ENCODE measurements at regions not wholly inside any gene's neighbourhood (a gene's known extent, or its start where the extent isn't known, plus 50 kb on each side); places are given as distances from the start of the nearest gene placed in this dataset.

DNA sequence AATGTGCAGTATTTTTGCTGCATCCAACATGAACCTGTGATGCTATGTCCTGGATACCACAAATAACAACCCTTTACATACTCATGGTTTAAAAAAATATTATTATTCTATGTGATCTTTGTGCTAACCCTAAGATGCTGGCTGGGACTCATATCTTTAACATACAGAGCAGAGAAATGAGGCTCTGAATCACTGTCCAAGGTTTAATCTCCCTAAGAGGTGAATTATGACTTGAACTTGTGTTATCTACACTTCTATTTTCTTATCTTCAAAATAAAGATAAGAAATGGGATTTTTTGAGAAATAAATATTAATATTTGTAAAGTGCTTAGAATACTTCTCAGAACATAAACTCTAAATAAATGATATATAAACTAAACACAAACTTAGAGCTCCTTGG is 68.8 kb upstream of the GRIA1 start:
- peaks cover 7% of the 10 kb centered on the region for H3K27me3 Mint-ChIP-seq (ENCODE audit: low read depth, poor library complexity)
- no peaks in the 10 kb centered on the region for H3K36me3 Mint-ChIP-seq (ENCODE audit: low read depth)
- no peak overlapping the region for H3K27ac Mint-ChIP-seq
- H3K4me1 Mint-ChIP-seq, result peaks cover 14% of the 10 kb centered on the region
- TF ChIP-seq, protein P1, sequence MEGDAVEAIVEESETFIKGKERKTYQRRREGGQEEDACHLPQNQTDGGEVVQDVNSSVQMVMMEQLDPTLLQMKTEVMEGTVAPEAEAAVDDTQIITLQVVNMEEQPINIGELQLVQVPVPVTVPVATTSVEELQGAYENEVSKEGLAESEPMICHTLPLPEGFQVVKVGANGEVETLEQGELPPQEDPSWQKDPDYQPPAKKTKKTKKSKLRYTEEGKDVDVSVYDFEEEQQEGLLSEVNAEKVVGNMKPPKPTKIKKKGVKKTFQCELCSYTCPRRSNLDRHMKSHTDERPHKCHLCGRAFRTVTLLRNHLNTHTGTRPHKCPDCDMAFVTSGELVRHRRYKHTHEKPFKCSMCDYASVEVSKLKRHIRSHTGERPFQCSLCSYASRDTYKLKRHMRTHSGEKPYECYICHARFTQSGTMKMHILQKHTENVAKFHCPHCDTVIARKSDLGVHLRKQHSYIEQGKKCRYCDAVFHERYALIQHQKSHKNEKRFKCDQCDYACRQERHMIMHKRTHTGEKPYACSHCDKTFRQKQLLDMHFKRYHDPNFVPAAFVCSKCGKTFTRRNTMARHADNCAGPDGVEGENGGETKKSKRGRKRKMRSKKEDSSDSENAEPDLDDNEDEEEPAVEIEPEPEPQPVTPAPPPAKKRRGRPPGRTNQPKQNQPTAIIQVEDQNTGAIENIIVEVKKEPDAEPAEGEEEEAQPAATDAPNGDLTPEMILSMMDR (IDR thresholded peaks at IDR 0.05), result no peak
- H3K9me3 Mint-ChIP-seq, result peaks cover 9% of the 10 kb centered on the region
- DNase-seq, result no peak
- H3K4me3 Mint-ChIP-seq, result no peak overlapping the region

DNA sequence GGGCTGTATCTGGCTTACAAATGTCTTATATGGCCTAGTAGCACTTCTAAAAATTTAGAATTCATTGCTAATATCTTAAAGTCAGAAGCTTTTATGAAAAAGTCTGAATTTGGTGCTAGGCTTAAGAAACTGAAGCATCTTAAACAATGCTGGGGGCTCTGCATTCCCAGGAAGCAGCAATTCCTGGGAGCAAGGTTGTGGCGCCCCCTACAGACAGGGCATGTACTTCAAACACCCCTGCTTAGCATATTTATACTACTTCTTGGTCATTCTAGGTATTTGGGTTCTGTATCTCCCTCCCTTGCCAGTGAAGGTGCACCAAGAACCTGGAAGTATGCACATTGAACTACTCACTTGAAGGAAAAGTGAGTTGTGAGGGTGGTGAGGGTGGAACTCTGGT is 64.6 kb upstream of the GRIA1 start:
- TF ChIP-seq, protein P1 (IDR thresholded peaks at IDR 0.05), result peak; percentile 11
- DNase-seq, result no peak
- peaks cover 14% of the 10 kb centered on the region for H3K4me1 Mint-ChIP-seq

DNA sequence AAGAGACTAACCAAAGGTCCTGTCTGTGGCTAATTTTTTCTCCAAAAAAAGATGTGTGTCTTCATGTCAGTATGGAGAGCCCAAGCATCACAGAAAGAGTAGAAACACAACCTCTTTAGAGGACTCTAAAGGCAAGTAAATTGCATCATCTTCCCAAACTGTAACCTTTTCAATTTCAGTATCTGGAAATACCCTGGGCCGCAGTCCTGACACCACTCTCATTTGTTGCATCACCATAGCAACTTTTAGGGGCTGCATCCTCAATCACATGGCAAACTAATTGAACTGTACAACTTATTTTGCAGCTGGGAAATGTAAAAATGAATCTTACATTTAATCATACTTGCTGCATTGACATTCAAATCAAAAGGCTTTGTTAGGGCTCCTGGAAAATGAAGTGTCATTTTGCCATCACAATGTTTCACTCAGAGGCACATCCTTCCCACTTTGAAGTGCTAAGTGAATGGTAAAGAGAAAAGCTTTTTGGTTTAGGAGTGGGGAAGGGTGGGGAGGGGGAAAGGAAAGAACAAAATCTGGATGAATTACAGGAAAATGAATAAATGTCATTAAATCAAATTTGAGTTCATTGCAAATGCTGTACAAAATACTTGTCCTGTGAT is 60.6 kb upstream of the GRIA1 start:
- Mint-ChIP-seq H3K9me3 (peaks cover 1% of the 10 kb centered on the region), H3K27ac (no peak overlapping the region), H3K36me3 (ENCODE audit: low read depth) (no peaks in the 10 kb centered on the region), H3K4me1 (peaks cover 9% of the 10 kb centered on the region), H3K4me3 (no peak overlapping the region), H3K27me3 (ENCODE audit: low read depth, poor library complexity) (peaks cover 2% of the 10 kb centered on the region)
- DNase-seq, result no peak
- TF ChIP-seq, protein P1 (IDR thresholded peaks at IDR 0.05), result no peak

More for the DNA sequence above, 64.6 kb upstream of the GRIA1 start:
- peaks cover 9% of the 10 kb centered on the region for H3K9me3 Mint-ChIP-seq
- peaks cover 6% of the 10 kb centered on the region for H3K27me3 Mint-ChIP-seq (ENCODE audit: low read depth, poor library complexity)
- no peak overlapping the region for H3K4me3 Mint-ChIP-seq
- no peaks in the 10 kb centered on the region for H3K36me3 Mint-ChIP-seq (ENCODE audit: low read depth)
- H3K27ac Mint-ChIP-seq, result no peak overlapping the region

DNA sequence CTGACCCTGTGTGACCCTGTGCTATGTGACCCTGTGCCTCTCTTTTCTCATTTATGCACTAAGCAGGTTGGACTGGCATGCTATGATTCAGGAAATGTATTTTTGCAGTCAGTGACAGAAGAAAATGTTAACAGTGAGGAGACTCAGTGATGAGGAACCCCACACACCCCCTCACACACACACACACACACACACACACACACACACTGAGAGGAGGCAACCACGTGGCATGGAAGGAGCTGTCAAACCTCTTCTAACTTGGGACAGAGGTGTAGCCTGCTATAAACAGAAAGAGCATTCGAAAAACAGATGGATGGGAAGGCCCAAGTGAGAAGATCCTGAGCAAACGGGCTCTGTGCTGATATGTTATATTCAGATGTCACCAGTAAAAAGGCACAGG is 57.9 kb upstream of the GRIA1 start:
- H3K4me1 Mint-ChIP-seq, result peaks cover 28% of the 10 kb centered on the region
- H3K36me3 Mint-ChIP-seq (ENCODE audit: low read depth), result no peaks in the 10 kb centered on the region
- TF ChIP-seq, protein P1 (IDR thresholded peaks at IDR 0.05), result no peak
- no peaks in the 10 kb centered on the region for H3K9me3 Mint-ChIP-seq
- H3K4me3 Mint-ChIP-seq, result no peak overlapping the region
- no peak for DNase-seq
- no peak overlapping the region for H3K27ac Mint-ChIP-seq
- peaks cover 2% of the 10 kb centered on the region for H3K27me3 Mint-ChIP-seq (ENCODE audit: low read depth, poor library complexity)

DNA sequence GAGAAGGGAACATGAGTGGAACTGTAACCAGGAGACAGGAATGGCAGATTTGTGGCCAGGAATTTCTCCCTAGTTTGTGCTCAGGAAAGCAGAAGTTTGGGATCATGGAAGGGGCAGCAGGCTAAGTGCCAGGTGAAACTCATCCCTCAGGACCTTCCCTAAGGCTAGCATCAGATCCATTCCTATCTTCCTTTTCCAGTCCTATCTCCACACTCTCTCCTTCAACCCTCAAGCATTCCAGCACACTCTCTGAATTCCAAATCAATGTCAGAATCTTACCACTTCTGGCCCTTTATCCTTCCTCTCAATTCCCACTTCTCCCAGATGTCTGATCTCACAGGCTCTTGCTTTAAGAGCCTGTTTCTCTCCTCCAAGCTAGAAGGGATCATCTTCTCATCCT is 53.2 kb upstream of the GRIA1 start:
- Mint-ChIP-seq H3K36me3 (ENCODE audit: low read depth) (no peaks in the 10 kb centered on the region), H3K4me1 (peaks cover 31% of the 10 kb centered on the region), H3K27me3 (ENCODE audit: low read depth, poor library complexity) (peaks cover 6% of the 10 kb centered on the region), H3K9me3 (no peaks in the 10 kb centered on the region), H3K4me3 (no peak overlapping the region), H3K27ac (no peak overlapping the region)
- DNase-seq, result no peak
- TF ChIP-seq, protein P1 (IDR thresholded peaks at IDR 0.05), result no peak

DNA sequence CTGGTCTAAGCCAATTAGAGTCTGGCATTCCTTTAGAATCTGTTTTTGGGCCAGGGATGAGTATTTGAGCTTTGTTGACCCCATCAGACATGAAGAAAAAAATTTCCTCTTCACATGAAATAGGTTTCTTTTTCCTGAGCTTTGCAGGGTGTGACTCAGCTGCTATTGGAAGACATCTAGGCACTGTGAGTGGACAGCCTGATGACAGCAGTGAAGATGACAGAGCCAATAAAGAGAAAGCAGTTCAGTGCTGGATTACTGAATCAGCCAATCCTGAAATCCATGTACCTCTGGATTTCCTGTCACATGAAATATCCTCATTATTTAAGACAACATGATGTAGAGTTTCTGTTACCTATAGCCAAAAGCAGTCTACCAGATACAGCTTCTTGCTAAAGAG is 51.3 kb upstream of the GRIA1 start:
- H3K4me3 Mint-ChIP-seq, result no peak overlapping the region
- H3K27me3 Mint-ChIP-seq (ENCODE audit: low read depth, poor library complexity), result peaks cover 4% of the 10 kb centered on the region
- peaks cover 27% of the 10 kb centered on the region for H3K4me1 Mint-ChIP-seq
- TF ChIP-seq, protein P1 (IDR thresholded peaks at IDR 0.05), result no peak
- H3K27ac Mint-ChIP-seq, result no peak overlapping the region
- no peaks in the 10 kb centered on the region for H3K36me3 Mint-ChIP-seq (ENCODE audit: low read depth)
- no peak for DNase-seq
- no peaks in the 10 kb centered on the region for H3K9me3 Mint-ChIP-seq

Data from nephron progenitor cell (in vitro differentiated cells).